NCI-H1694 (cell line): ENCODE measurements at regions not wholly inside any gene's neighbourhood (a gene's known extent, or its start where the extent isn't known, plus 50 kb on each side); places are given as distances from the start of the nearest gene placed in this dataset.
"Not testable (repeated sequence)": the region's sequence is repeated elsewhere in the genome, so short reads cannot be mapped to it uniquely, and the experiment has no call there.

Experiments
- DNase-seq: peaks from one replicate; lab custom pipeline; 2025; lab: John Stamatoyannopoulos, UW

DNA sequence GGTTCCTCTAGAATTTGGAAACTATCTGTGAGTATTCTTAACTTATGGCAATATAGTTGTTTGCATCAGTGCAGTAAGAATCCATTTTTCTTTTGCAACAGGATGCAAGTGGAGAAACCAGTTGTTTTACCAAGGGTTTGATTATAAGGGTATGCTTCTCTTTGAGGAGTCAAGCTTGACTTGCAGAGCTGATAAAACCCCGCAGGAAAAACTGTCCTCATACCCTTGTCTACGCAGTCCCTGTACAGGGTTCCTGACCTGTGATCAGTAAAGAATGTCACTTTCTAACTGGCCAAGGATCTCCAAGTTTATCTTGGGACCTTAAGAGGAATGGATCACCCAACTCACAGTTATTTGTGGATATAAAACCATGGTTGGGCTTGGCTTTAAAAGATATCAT, 161.1 kb upstream of the OLIG3 start:
- DNase-seq = no peak

- no peak for DNase-seq
Observed at GRCh38 chr6:137656735-137657134, 162.5 kb upstream of the OLIG3 start.

DNA sequence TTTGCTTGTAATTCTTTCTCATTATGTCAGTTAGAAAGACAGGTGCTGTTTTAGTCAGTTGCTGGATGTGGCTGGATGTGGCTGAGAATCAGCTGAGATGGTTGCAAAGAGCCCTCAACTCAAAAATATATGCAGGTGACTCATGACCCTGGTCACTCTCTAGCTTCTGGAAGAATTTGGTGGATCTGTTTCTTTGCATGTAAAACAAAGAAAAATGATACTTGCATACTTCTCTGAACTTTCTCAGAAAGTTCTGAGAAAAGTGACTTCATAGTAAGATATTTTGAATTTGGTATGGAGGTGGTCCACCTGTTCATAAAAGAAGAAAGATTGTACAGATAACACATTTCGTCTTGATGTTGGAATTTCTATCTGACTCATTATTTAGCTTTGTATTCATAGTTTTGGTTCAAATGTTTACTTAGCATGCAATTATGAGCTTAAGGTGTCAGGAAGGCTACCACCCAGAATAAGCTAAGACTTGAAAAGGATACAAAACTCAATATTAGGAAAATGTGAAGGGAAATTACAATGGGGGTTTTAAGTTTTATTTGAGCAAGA, 163.2 kb upstream of the OLIG3 start:
- no peak for DNase-seq

DNA sequence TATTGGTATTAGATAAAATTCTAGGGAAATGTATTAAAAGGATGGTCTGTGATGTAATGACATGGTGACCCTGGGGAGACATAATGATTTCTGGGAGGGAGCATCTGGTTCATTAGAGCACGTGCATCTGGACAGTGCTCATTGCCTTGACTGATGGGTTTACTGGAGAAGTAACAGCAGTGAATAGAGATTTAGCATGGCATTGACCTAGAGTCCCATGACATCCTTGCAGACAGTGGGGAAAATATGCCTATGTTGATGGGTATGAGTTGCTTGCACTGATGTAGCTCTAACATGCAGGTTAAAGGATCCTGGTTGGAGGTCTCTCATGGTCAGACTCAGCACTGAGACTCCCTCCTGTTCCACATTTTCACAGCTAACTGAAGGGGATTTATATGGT, 164.1 kb upstream of the OLIG3 start:
- DNase-seq = no peak

- DNase-seq = no peak
Observed at GRCh38 chr6:137659871-137660270, 165.7 kb upstream of the OLIG3 start.

DNA sequence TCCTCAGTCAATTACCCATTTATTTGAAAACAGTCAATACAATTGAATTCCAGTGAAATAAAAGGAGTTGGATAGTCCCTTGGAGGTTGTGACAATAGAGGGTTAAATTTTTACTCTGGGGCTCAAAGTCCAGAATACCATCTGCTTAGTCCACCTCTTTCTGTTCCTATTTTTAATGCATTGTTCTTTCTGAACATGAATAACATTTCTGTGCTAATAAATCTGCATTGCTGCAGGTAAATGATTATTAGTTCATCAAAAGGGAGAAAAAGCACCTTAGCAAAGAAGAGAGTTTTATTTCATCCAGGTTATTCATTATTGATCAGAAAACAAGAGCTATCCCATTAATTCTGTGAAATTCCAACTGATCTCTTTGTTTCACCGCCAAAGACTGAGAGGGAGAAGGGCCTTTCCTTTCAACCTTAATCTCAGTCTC, 166.1 kb upstream of the OLIG3 start:
- no peak for DNase-seq

DNA sequence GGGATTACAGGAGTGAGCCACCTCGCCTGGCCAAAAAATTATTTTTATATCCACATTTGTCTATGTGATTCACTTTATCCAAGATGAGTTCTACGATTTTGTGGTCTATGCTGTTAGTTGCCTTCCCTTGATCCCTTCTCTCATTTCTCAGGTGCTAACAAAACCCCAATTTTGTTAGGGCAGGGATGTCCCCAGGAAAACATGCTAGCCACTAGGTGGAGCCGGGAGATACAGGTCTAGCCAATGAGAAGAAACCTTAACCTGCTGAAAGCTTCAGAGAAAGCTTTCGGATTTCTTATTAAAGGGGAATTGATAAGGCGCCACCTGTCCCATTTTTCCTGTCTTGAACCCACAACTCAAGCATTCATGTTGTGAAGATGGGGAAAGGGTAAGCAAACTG, 167.4 kb upstream of the OLIG3 start:
- DNase-seq = no peak

- DNase-seq = no peak
Observed at GRCh38 chr6:137664183-137664582, 170.0 kb upstream of the OLIG3 start.

DNA sequence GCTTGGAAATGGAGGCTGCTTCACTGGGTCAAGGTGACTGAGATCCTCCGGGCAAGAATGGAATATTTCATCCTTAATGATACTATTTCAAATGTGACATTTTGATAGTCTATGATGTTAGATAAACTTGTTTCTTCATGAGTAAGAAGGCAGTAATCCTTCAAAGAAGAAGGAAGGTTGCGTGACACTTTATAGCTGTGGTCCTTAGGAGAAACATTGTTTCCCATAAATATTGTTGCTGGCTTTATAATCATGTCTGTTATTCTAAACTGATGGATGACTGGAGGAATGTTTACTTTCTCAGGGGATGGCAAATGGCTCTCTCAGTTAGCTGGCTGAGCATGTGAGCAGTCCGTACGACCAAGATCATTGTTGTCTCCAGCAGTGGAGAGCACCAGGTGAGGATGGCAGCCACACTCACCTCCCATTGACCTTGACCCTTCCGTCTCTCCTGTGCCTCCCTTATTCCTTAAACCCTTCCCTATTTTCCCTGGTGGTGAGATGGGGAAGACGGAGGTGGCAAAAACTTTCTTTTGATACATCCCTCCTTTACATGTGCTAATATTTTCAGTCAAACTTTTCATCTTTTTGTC, 171.2 kb upstream of the OLIG3 start:
- no peak for DNase-seq

- no peak for DNase-seq
Observed at GRCh38 chr6:137666202-137666774, 172.1 kb upstream of the OLIG3 start.

- DNase-seq = no peak
Observed at GRCh38 chr6:137673603-137674002, 179.4 kb upstream of the OLIG3 start.

- no peak for DNase-seq
Observed at GRCh38 chr6:137676888-137677287, 182.7 kb upstream of the OLIG3 start.

DNA sequence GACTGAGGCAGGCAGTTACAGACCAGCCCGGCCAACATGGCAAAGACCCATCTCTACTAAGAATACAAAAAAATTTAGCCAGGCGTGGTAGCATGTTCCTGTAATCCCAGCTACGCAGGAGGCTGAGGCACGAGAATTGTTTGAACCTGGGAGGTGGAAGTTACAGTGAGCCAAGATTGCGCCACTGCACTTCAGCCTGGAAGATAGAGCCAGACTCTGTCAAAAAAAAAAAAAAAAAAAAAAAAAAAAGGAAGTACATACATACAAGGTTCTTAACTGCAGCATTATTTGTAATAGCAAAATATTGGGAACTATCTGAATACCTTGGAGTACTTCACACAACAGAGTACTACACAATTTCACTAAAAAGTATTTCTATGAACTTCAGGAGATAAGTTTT, 183.5 kb upstream of the OLIG3 start:
- DNase-seq = no peak

- DNase-seq = no peak
Observed at GRCh38 chr6:137678451-137678850, 184.3 kb upstream of the OLIG3 start.

- DNase-seq = no peak
Observed at GRCh38 chr6:137680705-137681346, 186.2 kb upstream of the TNFAIP3 start.

GRCh38 chr6:137681445-137682009, 185.5 kb upstream of the TNFAIP3 start:
- no peak for DNase-seq

DNA sequence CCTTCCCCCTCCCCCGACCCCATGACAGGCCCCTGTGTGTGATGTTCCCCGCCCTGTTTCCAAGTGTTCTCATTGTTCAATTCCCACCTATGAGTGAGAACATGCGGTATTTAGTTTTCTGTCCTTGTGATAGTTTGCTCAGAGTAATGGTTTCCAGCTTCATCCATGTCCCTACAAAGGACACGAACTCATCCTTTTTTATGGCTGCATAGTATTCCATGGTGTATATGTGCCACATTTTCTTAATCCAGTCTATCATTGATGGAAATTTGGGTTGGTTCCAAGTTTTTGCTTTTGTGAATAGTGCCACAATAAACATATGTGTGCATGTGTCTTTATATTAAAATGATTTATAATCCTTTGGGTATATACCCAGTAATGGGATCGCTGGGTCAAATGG, 184.4 kb upstream of the TNFAIP3 start:
- DNase-seq = not testable (repeated sequence)

- no peak for DNase-seq
Observed at GRCh38 chr6:137683916-137684315, 183.1 kb upstream of the TNFAIP3 start.

GRCh38 chr6:137685798-137686375, 181.2 kb upstream of the TNFAIP3 start:
- no peak for DNase-seq

DNA sequence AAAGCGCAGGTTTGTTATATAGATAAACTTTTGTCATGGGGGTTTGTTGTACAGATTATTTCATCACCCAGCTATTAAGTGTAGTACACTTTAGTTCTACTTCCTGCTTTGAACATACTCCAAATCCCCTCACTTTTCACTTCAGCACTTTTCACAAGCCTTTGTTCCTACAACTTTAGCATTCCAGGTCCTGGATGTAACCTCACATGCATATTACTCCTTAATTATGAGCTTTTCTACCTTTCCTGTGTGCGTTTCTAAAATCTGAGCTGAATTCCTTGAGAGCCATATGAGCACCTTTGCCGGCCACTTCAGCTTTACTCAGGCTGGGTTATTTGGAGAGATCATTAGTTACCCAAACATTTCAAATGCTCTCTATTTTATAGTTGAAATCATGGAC, 179.2 kb upstream of the TNFAIP3 start:
- DNase-seq = no peak

- DNase-seq = no peak
Observed at GRCh38 chr6:137688230-137688971, 178.7 kb upstream of the TNFAIP3 start.

GRCh38 chr6:137689377-137689776, 177.7 kb upstream of the TNFAIP3 start:
- DNase-seq = no peak
